IMR-90 (cell line): ENCODE measurements at regions not wholly inside any gene's neighbourhood (a gene's known extent, or its start where the extent isn't known, plus 50 kb on each side); places are given as distances from the start of the nearest gene placed in this dataset.

Experiments
- ATAC-seq: fragments of 200-7000 bp; cut with Tn5 transposase; 2 replicates; pipeline ENCODE4 v1.9.1; 2020; ENCODE audit warnings: low read depth, mild to moderate bottlenecking, moderate library complexity
- BruUV-seq: library from RNA; stranded (reverse); fragments of 400-500 nt; replicated peaks from 2 replicates; lab custom pipeline; 2021; lab: Mats Ljungman, UMichigan
- CTCF ChIA-PET: fragments of 300-600 bp; formaldehyde crosslinking; extraction: SDS; loops from one replicate; lab custom pipeline; 2021; ENCODE audit warnings: antibody characterized with exemption; lab: Yijun Ruan, JAX
- POLR2A ChIA-PET: fragments of 300-600 bp; sonication (Branson Sonifier 250); formaldehyde crosslinking; loops from one replicate; lab custom pipeline; 2022; ENCODE audit warnings: antibody characterized with exemption; ENCODE audit not compliant: unreplicated experiment; lab: Charles Lee
- DNase-seq: peaks from one replicate; pipeline ENCODE4 v3.0.0; 2013
- H2AFZ ChIP-seq: replicated peaks from 2 replicates; pipeline ENCODE3; 2013; ENCODE audit warnings: low read length, mild to moderate bottlenecking; ENCODE audit not compliant: poor library complexity
- H2AK5ac ChIP-seq: 2 replicates; pipeline ENCODE4 v1.6.1; 2013; ENCODE audit warnings: low read depth, low read length, inconsistent platforms
- H2AK9ac ChIP-seq: replicated peaks from 2 replicates; pipeline ENCODE3; 2013; ENCODE audit warnings: mild to moderate bottlenecking, low read depth, low read length, moderate library complexity; ENCODE audit not compliant: poor library complexity
- H2BK120ac ChIP-seq: 2 replicates; pipeline ENCODE4 v1.6.1; 2013; ENCODE audit warnings: low read depth, low read length, inconsistent platforms
- H2BK15ac ChIP-seq: 3 replicates; pipeline ENCODE4 v1.6.1; 2013; ENCODE audit warnings: low read depth, low read length, inconsistent platforms
- H2BK20ac ChIP-seq: 2 replicates; pipeline ENCODE4 v1.6.1; 2013; ENCODE audit warnings: low read depth, mild to moderate bottlenecking, inconsistent platforms, low read length, moderate library complexity
- H2BK5ac ChIP-seq: 2 replicates; pipeline ENCODE4 v1.6.1; 2013; ENCODE audit warnings: mild to moderate bottlenecking, low read depth, low read length, inconsistent platforms; ENCODE audit not compliant: poor library complexity, severe bottlenecking
- H3K14ac ChIP-seq: replicated peaks from 2 replicates; pipeline ENCODE4 v1.6.1; 2013; ENCODE audit warnings: low read depth, low read length, inconsistent platforms
- H3K18ac ChIP-seq: 2 replicates; pipeline ENCODE4 v1.6.1; 2013; ENCODE audit warnings: low read depth, low read length, control low read depth
- H3K23ac ChIP-seq: 2 replicates; pipeline ENCODE4 v1.6.1; 2013; ENCODE audit warnings: low read depth, low read length, inconsistent platforms
- H3K27ac ChIP-seq: 2 replicates; pipeline ENCODE4 v1.5.1; 2013; ENCODE audit warnings: mild to moderate bottlenecking, control low read depth, low read length; ENCODE audit not compliant: insufficient read depth
- H3K27me3 ChIP-seq: 2 replicates; pipeline ENCODE4 v1.6.1; 2013; ENCODE audit warnings: low read length; ENCODE audit not compliant: control insufficient read depth, insufficient read depth
- H3K36me3 ChIP-seq: 2 replicates; pipeline ENCODE4 v1.6.1; 2013; ENCODE audit warnings: low read length, mixed read lengths; ENCODE audit not compliant: control insufficient read depth, insufficient read depth
- H3K4ac ChIP-seq: 2 replicates; pipeline ENCODE4 v1.6.1; 2013; ENCODE audit warnings: low read depth, low read length, inconsistent platforms
- H3K4me1 ChIP-seq: 2 replicates; pipeline ENCODE4 v1.6.1; 2013; ENCODE audit warnings: low read length, mixed read lengths; ENCODE audit not compliant: control insufficient read depth, insufficient read depth
- H3K4me2 ChIP-seq: 2 replicates; pipeline ENCODE4 v1.6.1; 2013; ENCODE audit warnings: low read depth, mild to moderate bottlenecking, control low read depth, low read length, moderate library complexity
- H3K4me3 ChIP-seq: 2 replicates; pipeline ENCODE4 v1.5.1; 2013; ENCODE audit warnings: low read depth, mild to moderate bottlenecking, control low read depth, low read length, moderate library complexity; ENCODE audit not compliant: insufficient read depth
- H3K56ac ChIP-seq: 2 replicates; pipeline ENCODE4 v1.6.1; 2013; ENCODE audit warnings: low read length, inconsistent platforms; ENCODE audit not compliant: insufficient read depth; ENCODE audit errors: extremely low read depth
- H3K79me1 ChIP-seq, 2 experiments: 2 replicates each; pipeline ENCODE4 v1.6.1; 2013; ENCODE audit warnings: low read length in 2 of 2, inconsistent platforms in 1 of 2, low read depth in 1 of 2
- H3K9ac ChIP-seq: 2 replicates; pipeline ENCODE4 v1.6.1; 2013; ENCODE audit warnings: low read depth, low read length, control low read depth
- H3K9me1 ChIP-seq: 2 replicates; pipeline ENCODE4 v1.6.1; 2013; ENCODE audit warnings: low read length, inconsistent platforms; ENCODE audit not compliant: insufficient read depth
- H3K9me3 ChIP-seq: 2 replicates; pipeline ENCODE4 v1.6.1; 2013; ENCODE audit warnings: low read length; ENCODE audit not compliant: control insufficient read depth, insufficient read depth
- H4K20me1 ChIP-seq: 2 replicates; pipeline ENCODE4 v1.6.1; 2013; ENCODE audit warnings: low read length, inconsistent platforms; ENCODE audit not compliant: insufficient read depth
- H4K5ac ChIP-seq: 2 replicates; pipeline ENCODE4 v1.6.1; 2013; ENCODE audit warnings: mild to moderate bottlenecking, low read depth, low read length, control low read depth
- H4K8ac ChIP-seq, 2 experiments: 2 replicates each; pipeline ENCODE4 v1.6.1; 2013; ENCODE audit warnings: low read depth in 2 of 2, low read length in 2 of 2, control low read depth in 1 of 2, inconsistent platforms in 1 of 2
- H4K91ac ChIP-seq: 2 replicates; pipeline ENCODE4 v1.6.1; 2013; ENCODE audit warnings: low read depth, low read length, inconsistent platforms; ENCODE audit not compliant: insufficient read depth
- BHLHE40 ChIP-seq: fragments of 150-350 bp; IDR thresholded peaks from 2 replicates; pipeline ENCODE4 v1.6.1; 2016; ENCODE audit warnings: mild to moderate bottlenecking, low read depth, low read length
- FOS ChIP-seq: fragments of 150-350 bp; IDR thresholded peaks from 2 replicates; pipeline ENCODE4 v1.6.1; 2016; ENCODE audit warnings: low read depth, low read length
- MXI1 ChIP-seq: IDR thresholded peaks from 2 replicates; pipeline ENCODE4 v1.6.1; 2012; ENCODE audit warnings: low read depth, mild to moderate bottlenecking, low read length, moderate library complexity, borderline replicate concordance
- NFE2L2 ChIP-seq: fragments of 150-350 bp; IDR thresholded peaks from 2 replicates; pipeline ENCODE4 v1.6.1; 2016; ENCODE audit warnings: low read depth, mild to moderate bottlenecking, low read length
- RFX5 ChIP-seq: IDR thresholded peaks from 2 replicates; pipeline ENCODE4 v1.8.0; 2012; ENCODE audit warnings: low read depth, mild to moderate bottlenecking, low read length, moderate library complexity
- SMC3 ChIP-seq: fragments of 150-350 bp; IDR thresholded peaks from 2 replicates; pipeline ENCODE4 v1.6.1; 2016; ENCODE audit warnings: low read depth, mild to moderate bottlenecking, antibody characterized with exemption, low read length, moderate library complexity
- USF2 ChIP-seq: fragments of 150-350 bp; IDR thresholded peaks from 2 replicates; pipeline ENCODE4 v1.6.1; 2017; ENCODE audit warnings: mild to moderate bottlenecking, antibody characterized with exemption, low read length, low read depth
- WGBS, 2 experiments: methylation state at CpG; one replicate each; pipeline versions ENCODE4 v1.1.5 to v1.1.7; 2013; ENCODE audit warnings: missing lambda C conversion rate in 2 of 2; ENCODE audit not compliant: insufficient read length in 1 of 2; ENCODE audit errors: extremely low coverage in 2 of 2; 5-methylcytosine and 5-hydroxymethylcytosine counted together
- dilution Hi-C: fragments of 300-500 bp; cut with HindIII; formaldehyde crosslinking; loops from one replicate; pipeline ENCODE4 v1.14.3; 2018; ENCODE audit warnings: low sequenced_read_pairs; ENCODE audit not compliant: unreplicated experiment
- in situ Hi-C: fragments of 300-500 bp; cut with MboI; formaldehyde crosslinking; loops from 3 replicates; pipeline ENCODE4 v1.14.3; 2019; ENCODE audit warnings: low sequenced_read_pairs, inconsistent platforms, mixed read lengths
- intact Hi-C: fragments of 100-400 bp; cut with micrococcal nuclease; formaldehyde crosslinking; loops from 2 replicates; pipeline ENCODE4 v1.10.0; 2022
- TF ChIP-seq, protein P1 (sequence below): conservative IDR thresholded peaks from 2 replicates; pipeline ENCODE4 v1.5.1; 2012; ENCODE audit warnings: mild to moderate bottlenecking, low read depth, low read length, improper control_type of control experiment

- Histone ChIP-seq H3K18ac (no peak overlapping the region), H3K14ac (no peak overlapping the region), H4K91ac (no peak overlapping the region), H2AFZ (no peak overlapping the region), H3K9me3 (no peaks in the 10 kb centered on the region), H4K8ac (no peak overlapping the region), H3K4ac (no peak overlapping the region), H2BK5ac (no peak overlapping the region), H2AK5ac (no peak overlapping the region), H3K4me3 (no peak overlapping the region), H2BK120ac (no peak overlapping the region), H3K36me3 (no peaks in the 10 kb centered on the region), H3K27ac (no peak overlapping the region), H3K79me1 (no peaks in the 10 kb centered on the region), H3K9me1 (no peaks in the 10 kb centered on the region), H3K56ac (no peak overlapping the region), H3K23ac (no peak overlapping the region), H3K4me2 (no peak overlapping the region), H2AK9ac (no peak overlapping the region), H3K27me3 (no peaks in the 10 kb centered on the region), H3K4me1 (no peaks in the 10 kb centered on the region), H2BK20ac (no peak overlapping the region), H3K9ac (no peak overlapping the region), H4K20me1 (no peaks in the 10 kb centered on the region), H2BK15ac (no peak overlapping the region), H4K5ac (no peak overlapping the region)
- in situ Hi-C loops: no loop called here
- no peak for DNase-seq
- no TSS peak for BruUV-seq
- ChIA-PET CTCF (no interaction called here), POLR2A (no interaction called here)
- intact Hi-C loops: loop anchor here (1.0 kb wide), 1 partner anchor 8 kb away; no protein-coding TSS in a partner anchor
- dilution Hi-C loops: no loop called here
- TF ChIP-seq BHLHE40 (no peak), FOS (no peak), USF2 (no peak), MXI1 (no peak), RFX5 (no peak), NFE2L2 (no peak), SMC3 (no peak)
- TF ChIP-seq, protein P1, sequence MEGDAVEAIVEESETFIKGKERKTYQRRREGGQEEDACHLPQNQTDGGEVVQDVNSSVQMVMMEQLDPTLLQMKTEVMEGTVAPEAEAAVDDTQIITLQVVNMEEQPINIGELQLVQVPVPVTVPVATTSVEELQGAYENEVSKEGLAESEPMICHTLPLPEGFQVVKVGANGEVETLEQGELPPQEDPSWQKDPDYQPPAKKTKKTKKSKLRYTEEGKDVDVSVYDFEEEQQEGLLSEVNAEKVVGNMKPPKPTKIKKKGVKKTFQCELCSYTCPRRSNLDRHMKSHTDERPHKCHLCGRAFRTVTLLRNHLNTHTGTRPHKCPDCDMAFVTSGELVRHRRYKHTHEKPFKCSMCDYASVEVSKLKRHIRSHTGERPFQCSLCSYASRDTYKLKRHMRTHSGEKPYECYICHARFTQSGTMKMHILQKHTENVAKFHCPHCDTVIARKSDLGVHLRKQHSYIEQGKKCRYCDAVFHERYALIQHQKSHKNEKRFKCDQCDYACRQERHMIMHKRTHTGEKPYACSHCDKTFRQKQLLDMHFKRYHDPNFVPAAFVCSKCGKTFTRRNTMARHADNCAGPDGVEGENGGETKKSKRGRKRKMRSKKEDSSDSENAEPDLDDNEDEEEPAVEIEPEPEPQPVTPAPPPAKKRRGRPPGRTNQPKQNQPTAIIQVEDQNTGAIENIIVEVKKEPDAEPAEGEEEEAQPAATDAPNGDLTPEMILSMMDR: no peak
- ATAC-seq: no peak
- no CpG with 5 or more reads among the region's 2 CpGs for WGBS, 2 experiments
Observed at GRCh38 chr1:98145655-98146054, 224.8 kb upstream of the DPYD start.
